GM23338 (cell line): ENCODE measurements at regions not wholly inside any gene's neighbourhood (a gene's known extent, or its start where the extent isn't known, plus 50 kb on each side); places are given as distances from the start of the nearest gene placed in this dataset.
A peak's percentile ranks its signal among the peaks of the same experiment; 100 is the strongest.

Experiments used
- ATAC-seq: fragments of 200-7000 bp; cut with Tn5 transposase; 3 replicates; pipeline ENCODE4 v1.9.1; 2020
- DNase-seq: peaks from one replicate; pipeline ENCODE4 v3.0.0-alpha.2; 2015; ENCODE audit warnings: low spot score
- H2AFZ ChIP-seq: fragments of 200-600 bp; sonication (generic); 2 replicates; pipeline ENCODE4 v1.8.0; 2016; ENCODE audit warnings: antibody characterized with exemption, mild to moderate bottlenecking, moderate library complexity
- H3F3A ChIP-seq: fragments of 200-600 bp; sonication (generic); replicated peaks from 2 replicates; pipeline ENCODE4 v1.8.0; 2017; ENCODE audit warnings: antibody characterized with exemption, mixed run types, low read depth
- H3K27ac ChIP-seq: fragments of 200-600 bp; sonication (generic); 2 replicates; pipeline ENCODE4 v1.6.1; 2016; ENCODE audit warnings: low read depth
- H3K27me3 ChIP-seq: fragments of 200-600 bp; sonication (generic); 2 replicates; pipeline ENCODE4 v1.8.0; 2016; ENCODE audit warnings: mild to moderate bottlenecking, mixed run types, moderate library complexity; ENCODE audit not compliant: insufficient read depth
- H3K36me3 ChIP-seq: fragments of 200-600 bp; sonication (generic); 2 replicates; pipeline ENCODE4 v1.8.0; 2016; ENCODE audit warnings: mild to moderate bottlenecking; ENCODE audit not compliant: insufficient read depth
- H3K4me1 ChIP-seq: fragments of 200-600 bp; sonication (generic); 2 replicates; pipeline ENCODE4 v1.8.0; 2016; ENCODE audit warnings: mild to moderate bottlenecking, moderate library complexity; ENCODE audit not compliant: insufficient read depth
- H3K4me2 ChIP-seq: fragments of 200-600 bp; sonication (generic); 2 replicates; pipeline ENCODE4 v1.7.1; 2017; ENCODE audit warnings: mixed run types
- H3K4me3 ChIP-seq: fragments of 200-600 bp; sonication (generic); 2 replicates; pipeline ENCODE4 v1.6.1; 2016; ENCODE audit warnings: mixed run types
- H3K79me2 ChIP-seq: fragments of 200-600 bp; sonication (generic); replicated peaks from 2 replicates; pipeline ENCODE4 v1.8.0; 2017; ENCODE audit warnings: mild to moderate bottlenecking; ENCODE audit not compliant: insufficient read depth
- H3K9me2 ChIP-seq: fragments of 200-600 bp; sonication (generic); 2 replicates; pipeline ENCODE4 v1.8.0; 2017; ENCODE audit not compliant: insufficient read depth
- H4K20me1 ChIP-seq: fragments of 200-600 bp; sonication (generic); replicated peaks from 2 replicates; pipeline ENCODE4 v1.8.0; 2017; ENCODE audit warnings: mild to moderate bottlenecking; ENCODE audit not compliant: insufficient read depth
- H3K27ac Mint-ChIP-seq: 2 replicates; pipeline ENCODE4 v1.8.0; 2020; ENCODE audit warnings: inconsistent platforms, mild to moderate bottlenecking, moderate library complexity, mixed read lengths
- H3K27me3 Mint-ChIP-seq: 3 replicates; pipeline ENCODE4 v1.8.0; 2022; ENCODE audit warnings: low read depth, mild to moderate bottlenecking, moderate library complexity, mixed read lengths, inconsistent platforms; ENCODE audit not compliant: insufficient read depth, poor library complexity
- H3K36me3 Mint-ChIP-seq: 3 replicates; pipeline ENCODE4 v1.8.0; 2021; ENCODE audit warnings: low read depth, mild to moderate bottlenecking, inconsistent platforms, moderate library complexity, mixed read lengths
- H3K4me1 Mint-ChIP-seq: 3 replicates; pipeline ENCODE4 v1.8.0; 2020; ENCODE audit warnings: mild to moderate bottlenecking, inconsistent platforms, mixed read lengths
- H3K4me3 Mint-ChIP-seq: 3 replicates; pipeline ENCODE4 v1.8.0; 2021; ENCODE audit warnings: moderate library complexity, mild to moderate bottlenecking, inconsistent platforms, mixed read lengths
- H3K9me3 Mint-ChIP-seq: 3 replicates; pipeline ENCODE4 v1.8.0; 2020; ENCODE audit warnings: moderate library complexity, mild to moderate bottlenecking, inconsistent platforms, mixed read lengths
- EZH2phosphoT487 ChIP-seq: fragments of 200-600 bp; sonication (generic); IDR thresholded peaks from one replicate; pipeline ENCODE4 v1.8.1; 2018; ENCODE audit warnings: antibody characterized with exemption; ENCODE audit not compliant: unreplicated experiment
- JUNB ChIP-seq: IDR thresholded peaks from one replicate; pipeline ENCODE4 v1.6.1; 2016; ENCODE audit warnings: antibody characterized with exemption; ENCODE audit not compliant: unreplicated experiment
- POLR2AphosphoS5 ChIP-seq: IDR thresholded peaks from 2 replicates; pipeline ENCODE4 v1.6.1; 2016; ENCODE audit warnings: antibody characterized with exemption, low read depth
- STAT1 ChIP-seq: IDR thresholded peaks from one replicate; pipeline ENCODE4 v1.6.1; 2016; ENCODE audit warnings: antibody characterized with exemption; ENCODE audit not compliant: unreplicated experiment
- ZNF114 ChIP-seq: fragments of 250-450 bp; sonication (Bioruptor Pico); IDR thresholded peaks from 2 replicates; pipeline ENCODE4 v1.5.0; 2020; ENCODE audit warnings: mild to moderate bottlenecking, moderate library complexity
- TF ChIP-seq, protein P1 (sequence below): fragments of 250-450 bp; sonication (Bioruptor Pico); IDR thresholded peaks from 2 replicates; pipeline ENCODE4 v1.5.0; 2020; ENCODE audit warnings: mild to moderate bottlenecking, moderate library complexity
- TF ChIP-seq, protein P2 (sequence below): IDR thresholded peaks from 2 replicates; pipeline ENCODE4 v1.6.1; 2016; ENCODE audit warnings: antibody characterized with exemption

DNA sequence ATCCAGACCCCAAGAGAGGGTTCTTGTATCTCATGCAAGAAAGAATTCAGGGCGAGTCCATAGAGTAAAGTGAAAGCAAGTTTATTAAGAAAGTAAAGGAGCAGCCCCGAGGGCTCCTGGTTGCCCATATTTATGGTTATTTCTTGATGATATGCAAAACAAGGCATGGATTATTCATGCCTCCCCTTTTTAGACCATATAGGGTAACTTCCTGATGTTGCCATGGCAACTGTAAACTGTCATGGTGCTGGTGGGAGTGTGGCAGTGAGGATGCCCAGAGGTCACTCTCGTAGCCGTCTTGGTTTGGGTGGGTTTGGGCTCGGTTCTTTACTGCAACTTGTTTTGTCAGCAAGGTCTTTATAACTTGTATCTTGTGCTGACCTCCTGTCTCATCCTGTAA lies 750.2 kb upstream of the FANCL start (continued):
- TF ChIP-seq, protein P1, sequence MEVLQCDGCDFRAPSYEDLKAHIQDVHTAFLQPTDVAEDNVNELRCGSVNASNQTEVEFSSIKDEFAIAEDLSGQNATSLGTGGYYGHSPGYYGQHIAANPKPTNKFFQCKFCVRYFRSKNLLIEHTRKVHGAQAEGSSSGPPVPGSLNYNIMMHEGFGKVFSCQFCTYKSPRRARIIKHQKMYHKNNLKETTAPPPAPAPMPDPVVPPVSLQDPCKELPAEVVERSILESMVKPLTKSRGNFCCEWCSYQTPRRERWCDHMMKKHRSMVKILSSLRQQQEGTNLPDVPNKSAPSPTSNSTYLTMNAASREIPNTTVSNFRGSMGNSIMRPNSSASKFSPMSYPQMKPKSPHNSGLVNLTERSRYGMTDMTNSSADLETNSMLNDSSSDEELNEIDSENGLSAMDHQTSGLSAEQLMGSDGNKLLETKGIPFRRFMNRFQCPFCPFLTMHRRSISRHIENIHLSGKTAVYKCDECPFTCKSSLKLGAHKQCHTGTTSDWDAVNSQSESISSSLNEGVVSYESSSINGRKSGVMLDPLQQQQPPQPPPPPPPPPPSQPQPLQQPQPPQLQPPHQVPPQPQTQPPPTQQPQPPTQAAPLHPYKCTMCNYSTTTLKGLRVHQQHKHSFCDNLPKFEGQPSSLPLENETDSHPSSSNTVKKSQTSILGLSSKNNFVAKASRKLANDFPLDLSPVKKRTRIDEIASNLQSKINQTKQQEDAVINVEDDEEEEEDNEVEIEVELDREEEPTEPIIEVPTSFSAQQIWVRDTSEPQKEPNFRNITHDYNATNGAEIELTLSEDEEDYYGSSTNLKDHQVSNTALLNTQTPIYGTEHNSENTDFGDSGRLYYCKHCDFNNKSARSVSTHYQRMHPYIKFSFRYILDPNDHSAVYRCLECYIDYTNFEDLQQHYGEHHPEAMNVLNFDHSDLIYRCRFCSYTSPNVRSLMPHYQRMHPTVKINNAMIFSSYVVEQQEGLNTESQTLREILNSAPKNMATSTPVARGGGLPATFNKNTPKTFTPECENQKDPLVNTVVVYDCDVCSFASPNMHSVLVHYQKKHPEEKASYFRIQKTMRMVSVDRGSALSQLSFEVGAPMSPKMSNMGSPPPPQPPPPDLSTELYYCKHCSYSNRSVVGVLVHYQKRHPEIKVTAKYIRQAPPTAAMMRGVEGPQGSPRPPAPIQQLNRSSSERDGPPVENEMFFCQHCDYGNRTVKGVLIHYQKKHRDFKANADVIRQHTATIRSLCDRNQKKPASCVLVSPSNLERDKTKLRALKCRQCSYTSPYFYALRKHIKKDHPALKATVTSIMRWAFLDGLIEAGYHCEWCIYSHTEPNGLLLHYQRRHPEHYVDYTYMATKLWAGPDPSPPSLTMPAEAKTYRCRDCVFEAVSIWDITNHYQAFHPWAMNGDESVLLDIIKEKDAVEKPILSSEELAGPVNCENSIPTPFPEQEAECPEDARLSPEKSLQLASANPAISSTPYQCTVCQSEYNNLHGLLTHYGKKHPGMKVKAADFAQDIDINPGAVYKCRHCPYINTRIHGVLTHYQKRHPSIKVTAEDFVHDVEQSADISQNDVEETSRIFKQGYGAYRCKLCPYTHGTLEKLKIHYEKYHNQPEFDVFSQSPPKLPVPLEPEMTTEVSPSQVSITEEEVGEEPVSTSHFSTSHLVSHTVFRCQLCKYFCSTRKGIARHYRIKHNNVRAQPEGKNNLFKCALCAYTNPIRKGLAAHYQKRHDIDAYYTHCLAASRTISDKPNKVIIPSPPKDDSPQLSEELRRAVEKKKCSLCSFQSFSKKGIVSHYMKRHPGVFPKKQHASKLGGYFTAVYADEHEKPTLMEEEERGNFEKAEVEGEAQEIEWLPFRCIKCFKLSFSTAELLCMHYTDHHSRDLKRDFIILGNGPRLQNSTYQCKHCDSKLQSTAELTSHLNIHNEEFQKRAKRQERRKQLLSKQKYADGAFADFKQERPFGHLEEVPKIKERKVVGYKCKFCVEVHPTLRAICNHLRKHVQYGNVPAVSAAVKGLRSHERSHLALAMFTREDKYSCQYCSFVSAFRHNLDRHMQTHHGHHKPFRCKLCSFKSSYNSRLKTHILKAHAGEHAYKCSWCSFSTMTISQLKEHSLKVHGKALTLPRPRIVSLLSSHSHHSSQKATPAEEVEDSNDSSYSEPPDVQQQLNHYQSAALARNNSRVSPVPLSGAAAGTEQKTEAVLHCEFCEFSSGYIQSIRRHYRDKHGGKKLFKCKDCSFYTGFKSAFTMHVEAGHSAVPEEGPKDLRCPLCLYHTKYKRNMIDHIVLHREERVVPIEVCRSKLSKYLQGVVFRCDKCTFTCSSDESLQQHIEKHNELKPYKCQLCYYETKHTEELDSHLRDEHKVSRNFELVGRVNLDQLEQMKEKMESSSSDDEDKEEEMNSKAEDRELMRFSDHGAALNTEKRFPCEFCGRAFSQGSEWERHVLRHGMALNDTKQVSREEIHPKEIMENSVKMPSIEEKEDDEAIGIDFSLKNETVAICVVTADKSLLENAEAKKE (CRISPR knock-in tag), result no peak

DNA sequence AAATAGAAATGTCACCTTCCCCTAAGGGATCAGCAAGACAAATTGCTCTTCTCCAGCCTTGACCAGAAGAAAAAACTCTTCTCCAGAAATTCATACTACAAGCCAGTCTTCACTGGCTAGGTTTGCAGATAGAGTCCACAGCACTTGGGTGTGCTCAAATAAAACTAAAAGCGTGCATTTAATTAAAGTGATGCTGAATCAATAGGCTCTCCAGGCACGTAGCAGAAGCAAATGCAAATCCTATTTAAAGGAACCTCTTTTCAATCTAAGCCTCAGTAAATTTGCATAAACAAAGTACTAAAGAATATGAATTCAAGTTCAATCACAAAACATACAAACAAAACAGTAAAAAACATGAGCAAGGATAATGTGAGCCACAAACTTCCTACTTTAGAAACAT lies 744.4 kb upstream of the FANCL start:
- Mint-ChIP-seq H3K4me1 (peaks cover 20% of the 10 kb centered on the region), H3K36me3 (no peaks in the 10 kb centered on the region), H3K27ac (peak overlapping the region; percentile 17; the same call in 1 of the 2 replicates), H3K9me3 (no peaks in the 10 kb centered on the region), H3K4me3 (no peak overlapping the region), H3K27me3 (no peaks in the 10 kb centered on the region)
- no peak for ATAC-seq
- Histone ChIP-seq H3K9me2 (no peaks in the 10 kb centered on the region), H3F3A (no peaks in the 10 kb centered on the region), H3K27me3 (no peaks in the 10 kb centered on the region), H2AFZ (no peak overlapping the region), H3K4me3 (no peak overlapping the region), H3K36me3 (no peaks in the 10 kb centered on the region), H3K79me2 (no peaks in the 10 kb centered on the region), H3K27ac (no peak overlapping the region), H3K4me1 (peaks cover 11% of the 10 kb centered on the region), H4K20me1 (no peaks in the 10 kb centered on the region), H3K4me2 (peak overlapping the region; percentile 27; the same call in 1 of the 2 replicates)
- no peak for DNase-seq
- TF ChIP-seq POLR2AphosphoS5, result no peak
- no peak for TF ChIP-seq EZH2phosphoT487
- TF ChIP-seq ZNF114, result no peak
- TF ChIP-seq, protein P2, sequence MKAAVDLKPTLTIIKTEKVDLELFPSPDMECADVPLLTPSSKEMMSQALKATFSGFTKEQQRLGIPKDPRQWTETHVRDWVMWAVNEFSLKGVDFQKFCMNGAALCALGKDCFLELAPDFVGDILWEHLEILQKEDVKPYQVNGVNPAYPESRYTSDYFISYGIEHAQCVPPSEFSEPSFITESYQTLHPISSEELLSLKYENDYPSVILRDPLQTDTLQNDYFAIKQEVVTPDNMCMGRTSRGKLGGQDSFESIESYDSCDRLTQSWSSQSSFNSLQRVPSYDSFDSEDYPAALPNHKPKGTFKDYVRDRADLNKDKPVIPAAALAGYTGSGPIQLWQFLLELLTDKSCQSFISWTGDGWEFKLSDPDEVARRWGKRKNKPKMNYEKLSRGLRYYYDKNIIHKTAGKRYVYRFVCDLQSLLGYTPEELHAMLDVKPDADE, result no peak
- no peak for TF ChIP-seq JUNB
- TF ChIP-seq STAT1, result no peak
